ENCODE measurements at regions not wholly inside any gene's neighbourhood (a gene's known extent, or its start where the extent isn't known, plus 50 kb on each side); places are given as distances from the start of the nearest gene placed in this dataset.
"Not testable (repeated sequence)": the region's sequence is repeated elsewhere in the genome, so short reads cannot be mapped to it uniquely, and the experiment has no call there.

- H3K9me3 Mint-ChIP-seq, result no peaks in the 10 kb centered on the region
- DNase-seq (ENCODE audit: low spot score in 2 of 2) (no peak), ATAC-seq (replicated peaks; ENCODE audit: extremely low read depth, poor library complexity, severe bottlenecking) (no peak)
- H3K27me3 Mint-ChIP-seq, result no peaks in the 10 kb centered on the region
- no peak overlapping the region for H3K27ac Mint-ChIP-seq (ENCODE audit: low read depth)
- H3K36me3 Mint-ChIP-seq (ENCODE audit: insufficient read depth), result no peaks in the 10 kb centered on the region
- no peak overlapping the region for H3K4me3 Mint-ChIP-seq
- H3K4me1 Mint-ChIP-seq, result no peaks in the 10 kb centered on the region
Measured at GRCh38 chr3:170701696-170702678, 116.1 kb upstream of the SLC7A14 start.

- Mint-ChIP-seq H3K36me3 (ENCODE audit: insufficient read depth) (no peaks in the 10 kb centered on the region), H3K4me1 (no peaks in the 10 kb centered on the region), H3K27me3 (no peaks in the 10 kb centered on the region), H3K27ac (ENCODE audit: low read depth) (no peak overlapping the region), H3K4me3 (no peak overlapping the region), H3K9me3 (no peaks in the 10 kb centered on the region)
- no peak for ATAC-seq (replicated peaks; ENCODE audit: extremely low read depth, poor library complexity, severe bottlenecking)
- DNase-seq (ENCODE audit: low spot score in 2 of 2), result no peak
Measured at GRCh38 chr3:170700054-170700404, 114.2 kb upstream of the SLC7A14 start.

- H3K4me3 Mint-ChIP-seq, result no peak overlapping the region
- H3K27ac Mint-ChIP-seq (ENCODE audit: low read depth), result no peak overlapping the region
- H3K36me3 Mint-ChIP-seq (ENCODE audit: insufficient read depth), result no peaks in the 10 kb centered on the region
- no peaks in the 10 kb centered on the region for H3K9me3 Mint-ChIP-seq
- ATAC-seq (replicated peaks; ENCODE audit: extremely low read depth, poor library complexity, severe bottlenecking), result no peak
- no peaks in the 10 kb centered on the region for H3K4me1 Mint-ChIP-seq
- DNase-seq (ENCODE audit: low spot score in 2 of 2), result no peak
- no peaks in the 10 kb centered on the region for H3K27me3 Mint-ChIP-seq
Measured at GRCh38 chr3:170699158-170700053, 113.5 kb upstream of the SLC7A14 start.

- Mint-ChIP-seq H3K27ac (ENCODE audit: low read depth) (no peak overlapping the region), H3K27me3 (no peaks in the 10 kb centered on the region), H3K9me3 (no peaks in the 10 kb centered on the region), H3K36me3 (ENCODE audit: insufficient read depth) (no peaks in the 10 kb centered on the region), H3K4me3 (no peak overlapping the region), H3K4me1 (no peaks in the 10 kb centered on the region)
- ATAC-seq (replicated peaks; ENCODE audit: extremely low read depth, poor library complexity, severe bottlenecking) (no peak), DNase-seq (ENCODE audit: low spot score in 2 of 2) (no peak)
Measured at GRCh38 chr3:170697908-170698307, 112.0 kb upstream of the SLC7A14 start.

GRCh38 chr3:170697131-170697530 is 111.3 kb upstream of the SLC7A14 start:
- Mint-ChIP-seq H3K27me3 (no peaks in the 10 kb centered on the region), H3K27ac (ENCODE audit: low read depth) (no peak overlapping the region), H3K9me3 (no peaks in the 10 kb centered on the region), H3K4me1 (no peaks in the 10 kb centered on the region), H3K36me3 (ENCODE audit: insufficient read depth) (no peaks in the 10 kb centered on the region), H3K4me3 (no peak overlapping the region)
- ATAC-seq (replicated peaks; ENCODE audit: extremely low read depth, poor library complexity, severe bottlenecking) (no peak), DNase-seq (ENCODE audit: low spot score in 2 of 2) (no peak)

GRCh38 chr3:170695486-170696064 is 109.7 kb upstream of the SLC7A14 start:
- H3K36me3 Mint-ChIP-seq (ENCODE audit: insufficient read depth), result no peaks in the 10 kb centered on the region
- ATAC-seq (replicated peaks; ENCODE audit: extremely low read depth, poor library complexity, severe bottlenecking) (no peak), DNase-seq (ENCODE audit: low spot score in 2 of 2) (no peak)
- no peaks in the 10 kb centered on the region for H3K9me3 Mint-ChIP-seq
- H3K4me3 Mint-ChIP-seq, result no peak overlapping the region
- no peak overlapping the region for H3K27ac Mint-ChIP-seq (ENCODE audit: low read depth)
- H3K27me3 Mint-ChIP-seq, result no peaks in the 10 kb centered on the region
- no peaks in the 10 kb centered on the region for H3K4me1 Mint-ChIP-seq

- ATAC-seq (replicated peaks; ENCODE audit: extremely low read depth, poor library complexity, severe bottlenecking), result no peak
- H3K9me3 Mint-ChIP-seq, result no peaks in the 10 kb centered on the region
Measured at GRCh38 chr3:170692720-170693119, 106.8 kb upstream of the SLC7A14 start.

GRCh38 chr3:170690661-170690981 is 104.7 kb upstream of the SLC7A14 start:
- Mint-ChIP-seq H3K27ac (ENCODE audit: low read depth) (no peak overlapping the region), H3K27me3 (peaks cover 6% of the 10 kb centered on the region), H3K4me3 (no peak overlapping the region), H3K9me3 (no peaks in the 10 kb centered on the region), H3K36me3 (ENCODE audit: insufficient read depth) (no peaks in the 10 kb centered on the region), H3K4me1 (no peaks in the 10 kb centered on the region)
- ATAC-seq (replicated peaks; ENCODE audit: extremely low read depth, poor library complexity, severe bottlenecking), result no peak
- DNase-seq (ENCODE audit: low spot score in 2 of 2), result no peak

More at GRCh38 chr3:170692720-170693119, 106.8 kb upstream of the SLC7A14 start:
- H3K4me1 Mint-ChIP-seq, result no peaks in the 10 kb centered on the region
- peaks cover 6% of the 10 kb centered on the region for H3K27me3 Mint-ChIP-seq
- H3K36me3 Mint-ChIP-seq (ENCODE audit: insufficient read depth), result no peaks in the 10 kb centered on the region
- no peak overlapping the region for H3K27ac Mint-ChIP-seq (ENCODE audit: low read depth)
- no peak for DNase-seq (ENCODE audit: low spot score in 2 of 2)
- H3K4me3 Mint-ChIP-seq, result no peak overlapping the region

GRCh38 chr3:170689893-170690660 is 104.2 kb upstream of the SLC7A14 start:
- Mint-ChIP-seq H3K27ac (ENCODE audit: low read depth) (no peak overlapping the region), H3K9me3 (no peaks in the 10 kb centered on the region), H3K27me3 (peaks cover 6% of the 10 kb centered on the region), H3K36me3 (ENCODE audit: insufficient read depth) (no peaks in the 10 kb centered on the region), H3K4me1 (no peaks in the 10 kb centered on the region), H3K4me3 (no peak overlapping the region)
- no peak for DNase-seq (ENCODE audit: low spot score in 2 of 2)
- ATAC-seq (replicated peaks; ENCODE audit: extremely low read depth, poor library complexity, severe bottlenecking), result no peak

- H3K27ac Mint-ChIP-seq (ENCODE audit: low read depth), result no peak overlapping the region
- H3K4me3 Mint-ChIP-seq, result no peak overlapping the region
- no peaks in the 10 kb centered on the region for H3K9me3 Mint-ChIP-seq
- ATAC-seq (replicated peaks; ENCODE audit: extremely low read depth, poor library complexity, severe bottlenecking), result no peak
- H3K4me1 Mint-ChIP-seq, result no peaks in the 10 kb centered on the region
- no peak for DNase-seq (ENCODE audit: low spot score in 2 of 2)
- peaks cover 6% of the 10 kb centered on the region for H3K27me3 Mint-ChIP-seq
- no peaks in the 10 kb centered on the region for H3K36me3 Mint-ChIP-seq (ENCODE audit: insufficient read depth)
Measured at GRCh38 chr3:170689296-170689829, 103.5 kb upstream of the SLC7A14 start.

- not testable (repeated sequence) for ATAC-seq (replicated peaks; ENCODE audit: extremely low read depth, poor library complexity, severe bottlenecking); H3K9me3 Mint-ChIP-seq; H3K27ac Mint-ChIP-seq (ENCODE audit: low read depth); H3K36me3 Mint-ChIP-seq (ENCODE audit: insufficient read depth); H3K27me3 Mint-ChIP-seq; DNase-seq (ENCODE audit: low spot score in 2 of 2); H3K4me1 Mint-ChIP-seq; H3K4me3 Mint-ChIP-seq
Measured at GRCh38 chr3:170688222-170688621, 102.3 kb upstream of the SLC7A14 start.

GRCh38 chr3:170680593-170680992 is 94.7 kb upstream of the SLC7A14 start:
- DNase-seq (ENCODE audit: low spot score in 2 of 2) (no peak), ATAC-seq (replicated peaks; ENCODE audit: extremely low read depth, poor library complexity, severe bottlenecking) (no peak)
- no peaks in the 10 kb centered on the region for H3K36me3 Mint-ChIP-seq (ENCODE audit: insufficient read depth)
- no peaks in the 10 kb centered on the region for H3K4me1 Mint-ChIP-seq
- H3K4me3 Mint-ChIP-seq, result no peak overlapping the region
- H3K9me3 Mint-ChIP-seq, result no peaks in the 10 kb centered on the region
- no peak overlapping the region for H3K27ac Mint-ChIP-seq (ENCODE audit: low read depth)
- H3K27me3 Mint-ChIP-seq, result no peaks in the 10 kb centered on the region
